Activated effector memory CD4-positive, alpha-beta T cell treated with anti-CD3 and anti-CD28 coated beads, Interleukin-2, amount 50 U/mL, for 16 hours (primary cell): ENCODE measurements at regions not wholly inside any gene's neighbourhood (a gene's known extent, or its start where the extent isn't known, plus 50 kb on each side); places are given as distances from the start of the nearest gene placed in this dataset.

ENCODE experiments used
- DNase-seq: peaks from one replicate; pipeline ENCODE4 v3.0.0-alpha.2; 2020

DNA sequence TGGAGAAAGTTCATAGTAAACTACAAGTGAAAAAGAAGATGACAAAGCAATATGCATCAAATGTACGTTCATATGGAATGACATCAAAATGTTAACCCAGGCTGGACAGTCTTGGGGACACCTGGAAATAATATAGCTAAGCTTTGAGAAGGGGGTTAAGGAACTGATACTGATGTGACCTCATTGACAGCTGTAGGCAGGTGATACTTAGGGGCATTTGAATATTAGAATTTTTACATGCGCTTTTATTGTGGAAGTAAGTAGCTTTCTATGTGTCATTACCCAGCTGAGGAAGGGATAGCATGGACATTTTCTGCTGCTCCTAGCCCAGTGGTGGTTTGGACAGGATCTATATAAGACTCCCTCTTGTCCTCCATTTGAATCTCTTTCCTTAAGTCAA, 299.7 kb downstream of the CWC27 start:
- no peak for DNase-seq

DNA sequence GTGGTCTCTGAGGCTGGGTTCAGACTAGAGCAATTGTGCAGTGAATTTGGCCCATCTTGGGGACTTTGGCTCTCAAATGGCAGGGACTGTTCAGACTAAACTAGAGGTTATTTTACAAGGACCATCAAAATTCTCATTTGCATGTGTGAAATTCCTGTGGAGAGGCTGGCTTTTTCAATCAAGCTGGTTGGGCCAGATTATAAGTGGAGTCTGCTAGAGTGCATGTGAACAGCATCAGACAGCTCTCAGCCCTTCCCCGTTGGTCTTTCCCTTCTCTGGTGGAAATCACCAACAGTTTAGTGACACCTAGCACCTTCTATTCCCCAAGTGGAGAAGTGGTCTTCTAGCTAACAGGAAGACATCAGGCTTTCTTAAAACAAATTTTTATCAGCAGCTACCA, 301.3 kb downstream of the CWC27 start:
- DNase-seq, result no peak

- DNase-seq, result no peak
Measured at GRCh38 chr5:65072850-65073249, 304.1 kb downstream of the CWC27 start.

DNA sequence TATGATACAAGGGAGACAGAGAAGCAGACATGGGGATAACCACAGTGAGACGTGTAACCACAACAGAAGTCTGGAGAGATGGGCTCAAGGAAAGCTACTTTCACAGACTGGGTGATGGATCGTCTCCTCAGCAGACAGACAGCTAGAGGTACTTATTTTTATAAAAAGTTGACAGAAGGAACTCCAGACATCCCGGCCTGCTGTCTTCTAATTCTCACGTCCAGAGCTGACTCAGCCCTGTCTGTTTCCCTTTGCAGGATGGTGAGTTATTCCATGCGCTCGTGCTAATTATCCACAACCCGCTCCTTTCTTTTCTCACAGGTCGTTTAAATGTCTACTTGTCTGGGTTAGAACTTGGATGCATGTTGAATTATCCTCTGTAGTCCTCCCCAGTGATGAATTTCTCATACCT, 304.5 kb downstream of the CWC27 start:
- DNase-seq, result no peak

DNA sequence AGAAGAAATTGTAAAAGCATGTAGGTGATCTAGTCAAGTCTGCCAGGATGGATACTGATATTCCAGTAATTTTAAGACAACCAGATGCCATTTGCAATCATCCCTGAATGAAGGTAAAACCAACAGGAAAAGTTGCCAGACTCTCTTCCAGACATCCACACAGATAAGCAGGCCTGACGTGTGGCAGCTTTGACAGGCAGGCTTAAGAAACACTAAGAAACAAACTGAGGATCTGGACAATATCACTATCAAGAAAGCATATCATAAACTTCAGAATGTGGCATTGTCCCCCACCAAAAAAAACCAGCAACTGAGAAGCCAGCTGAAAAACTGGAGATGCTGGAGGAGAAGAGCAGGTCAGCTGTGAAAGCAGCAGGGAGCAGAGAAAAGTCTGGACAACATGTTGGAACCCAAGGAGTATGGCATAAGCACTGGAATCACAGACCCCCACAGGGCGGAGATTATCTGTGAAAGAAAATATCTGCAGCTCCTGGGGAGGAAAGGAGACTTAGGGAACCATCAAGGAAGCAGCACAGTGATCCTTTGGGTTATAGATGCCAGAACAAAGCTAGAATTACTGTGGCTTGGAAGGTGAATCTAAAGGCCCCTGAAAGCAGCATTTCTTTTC, 307.0 kb downstream of the CWC27 start:
- no peak for DNase-seq

GRCh38 chr5:65076251-65076869, 307.6 kb downstream of the CWC27 start:
- DNase-seq, result peak; percentile 76

- no peak for DNase-seq
Measured at GRCh38 chr5:65077653-65078052, 308.9 kb downstream of the CWC27 start.

GRCh38 chr5:65078331-65078730, 309.6 kb downstream of the CWC27 start:
- no peak for DNase-seq

DNA sequence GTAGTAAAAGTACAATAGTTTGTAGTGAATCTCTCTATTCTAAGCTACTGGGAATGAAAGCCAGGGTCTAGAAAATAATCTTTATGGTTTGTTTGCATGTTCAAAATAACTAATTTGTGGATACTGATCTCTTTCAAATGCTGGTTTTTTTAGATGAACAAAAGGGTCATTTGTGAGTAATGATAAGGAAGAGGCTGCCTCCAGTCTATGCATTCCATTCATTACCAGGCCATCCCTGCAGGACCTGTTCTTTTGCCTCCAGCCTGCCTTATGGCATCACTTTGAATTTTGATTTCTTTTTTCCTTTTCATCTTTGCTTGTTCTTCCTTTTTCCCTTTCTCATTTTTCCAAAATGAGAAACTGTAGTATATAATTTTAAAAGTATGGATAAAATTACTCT, 312.3 kb downstream of the CWC27 start:
- DNase-seq, result no peak

DNA sequence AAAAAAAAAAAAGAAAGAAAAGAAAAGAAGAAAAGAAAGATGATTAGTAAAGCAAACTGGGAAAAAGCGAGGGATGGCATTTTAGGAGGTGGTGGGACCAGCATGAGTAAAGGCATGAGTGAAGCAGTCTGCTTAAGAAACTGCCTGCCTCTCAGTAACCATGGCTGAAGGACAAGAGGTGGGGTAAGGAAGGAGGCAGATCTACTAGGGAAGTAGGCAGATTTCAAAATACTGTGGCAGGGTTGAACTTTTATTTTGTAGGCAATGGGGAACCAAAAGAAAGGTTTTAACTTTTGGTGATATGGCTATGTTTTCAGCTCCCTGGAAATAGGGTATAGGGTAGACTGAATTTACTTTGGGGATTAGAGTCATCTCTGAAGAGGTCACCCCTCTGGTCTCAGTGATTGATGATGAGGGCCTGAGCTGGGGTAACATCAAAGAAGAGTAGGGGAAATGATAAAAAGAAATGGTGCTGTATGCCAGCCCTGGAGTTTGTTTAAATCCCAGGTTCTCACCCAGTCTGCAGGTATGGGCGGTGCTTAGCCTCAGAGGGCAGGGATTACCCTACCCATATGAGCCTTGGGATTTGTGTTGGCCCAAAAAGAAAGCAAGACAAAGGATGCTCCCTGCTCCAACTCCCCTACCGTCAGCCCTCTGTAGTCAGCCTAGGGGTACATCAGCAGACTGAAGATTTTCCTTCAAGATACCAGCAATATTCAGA, 316.2 kb downstream of the CWC27 start:
- no peak for DNase-seq

DNA sequence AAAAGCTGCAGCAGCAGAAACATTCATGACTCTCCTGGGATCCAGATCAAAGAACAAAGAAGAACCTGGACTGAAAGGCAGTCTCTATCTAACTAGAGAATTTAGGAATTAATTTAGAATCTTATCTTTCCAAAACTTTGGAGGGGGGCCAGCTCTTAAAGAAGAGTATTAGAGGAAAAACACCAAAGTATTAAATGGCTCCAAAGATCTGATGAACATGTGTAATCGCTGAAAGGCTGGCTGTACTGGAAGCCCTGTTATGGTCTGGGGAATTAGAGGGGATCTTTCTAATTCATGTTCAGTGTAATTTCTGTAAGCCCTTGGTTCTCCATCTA, 316.8 kb downstream of the CWC27 start:
- no peak for DNase-seq

DNA sequence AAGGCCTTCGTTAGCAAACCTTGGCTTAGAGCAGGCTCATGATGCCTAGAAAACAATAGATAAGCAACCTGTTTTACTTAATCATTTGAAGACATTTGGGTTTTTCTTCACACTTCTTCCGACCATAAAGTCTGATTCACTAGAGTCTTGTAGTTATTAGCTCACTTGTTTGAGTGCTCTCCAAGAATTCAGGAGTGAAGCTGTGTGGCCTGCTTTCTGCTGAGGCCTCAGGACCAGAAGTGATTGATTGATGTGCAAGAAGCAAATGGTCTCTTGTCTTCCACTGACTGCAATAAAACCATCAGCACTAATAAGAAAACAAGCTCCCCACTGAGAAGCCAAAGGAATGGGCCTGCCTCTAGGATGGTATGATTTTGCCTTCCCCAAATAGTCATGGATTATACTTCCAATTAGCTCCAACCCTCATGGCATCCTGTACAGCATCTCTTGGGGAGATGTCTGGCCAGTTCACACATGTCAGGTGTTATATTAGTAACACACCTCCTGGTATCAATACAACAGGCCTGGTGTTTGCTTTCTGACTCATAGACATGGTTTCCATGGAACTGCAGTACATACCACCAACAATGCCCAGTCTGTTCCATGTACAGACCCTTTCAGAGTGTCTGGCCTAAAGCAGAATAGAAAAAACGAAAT, 317.6 kb downstream of the CWC27 start:
- DNase-seq, result no peak

GRCh38 chr5:65087154-65087553, 318.4 kb downstream of the CWC27 start:
- DNase-seq, result no peak

- no peak for DNase-seq
Measured at GRCh38 chr5:65094279-65094678, 325.5 kb downstream of the CWC27 start.

GRCh38 chr5:65098393-65098792, 329.7 kb downstream of the CWC27 start:
- DNase-seq, result no peak
